Fibroblast of the conjunctiva (primary cell): ENCODE measurements at regions not wholly inside any gene's neighbourhood (a gene's known extent, or its start where the extent isn't known, plus 50 kb on each side); places are given as distances from the start of the nearest gene placed in this dataset.
A peak's percentile ranks its signal among the peaks of the same experiment; 100 is the strongest.
"Not testable (repeated sequence)": the region's sequence is repeated elsewhere in the genome, so short reads cannot be mapped to it uniquely, and the experiment has no call there.

Source experiments
- DNase-seq: peaks from one replicate; pipeline ENCODE4 v3.0.0-alpha.2; 2010; ENCODE audit warnings: low read depth

- DNase-seq = peak; percentile 4
Observed at GRCh38 chr22:25488244-25489020, 76.0 kb upstream of the GRK3 start.

- no peak for DNase-seq
Observed at GRCh38 chr22:25489947-25490346, 74.5 kb upstream of the GRK3 start.

GRCh38 chr22:25490896-25491295, 73.6 kb upstream of the GRK3 start:
- DNase-seq = no peak

- DNase-seq = no peak
Observed at GRCh38 chr22:25492162-25492561, 72.3 kb upstream of the GRK3 start.

GRCh38 chr22:25492841-25493734, 71.4 kb upstream of the GRK3 start:
- no peak for DNase-seq

GRCh38 chr22:25493794-25494193, 70.7 kb upstream of the GRK3 start:
- DNase-seq = no peak

GRCh38 chr22:25494774-25495173, 69.7 kb upstream of the GRK3 start:
- DNase-seq = no peak

- DNase-seq = no peak
Observed at GRCh38 chr22:25495285-25495684, 69.2 kb upstream of the GRK3 start.

GRCh38 chr22:25496396-25497064, 67.9 kb upstream of the GRK3 start:
- no peak for DNase-seq

GRCh38 chr22:25497181-25497641, 67.3 kb upstream of the GRK3 start:
- no peak for DNase-seq

- no peak for DNase-seq
Observed at GRCh38 chr22:25497716-25498115, 66.8 kb upstream of the GRK3 start.

GRCh38 chr22:25500671-25501070, 63.8 kb upstream of the GRK3 start:
- not testable (repeated sequence) for DNase-seq

- not testable (repeated sequence) for DNase-seq
Observed at GRCh38 chr22:25504017-25504416, 60.5 kb upstream of the GRK3 start.

GRCh38 chr22:25508161-25508560, 56.3 kb upstream of the GRK3 start:
- DNase-seq = no peak

- no peak for DNase-seq
Observed at GRCh38 chr22:25508761-25509321, 55.6 kb upstream of the GRK3 start.

- no peak for DNase-seq
Observed at GRCh38 chr22:25509374-25509791, 55.1 kb upstream of the GRK3 start.

- DNase-seq = no peak
Observed at GRCh38 chr22:25510876-25511275, 53.6 kb upstream of the GRK3 start.

- no peak for DNase-seq
Observed at GRCh38 chr22:25511725-25512124, 52.8 kb upstream of the GRK3 start.

GRCh38 chr22:25514436-25515180, 49.9 kb upstream of the GRK3 start:
- no peak for DNase-seq
